ENCODE measurements at regions not wholly inside any gene's neighbourhood (a gene's known extent, or its start where the extent isn't known, plus 50 kb on each side); places are given as distances from the start of the nearest gene placed in this dataset.
"Not testable (repeated sequence)": the region's sequence is repeated elsewhere in the genome, so short reads cannot be mapped to it uniquely, and the experiment has no call there.

- no peak for DNase-seq (ENCODE audit: low spot score)
Observed at GRCh38 chr1:173300061-173301044, 93.2 kb upstream of the TNFSF4 start.

GRCh38 chr1:173301507-173301906, 94.4 kb upstream of the TNFSF4 start:
- no peak for DNase-seq (ENCODE audit: low spot score)

- DNase-seq (ENCODE audit: low spot score) = no peak
Observed at GRCh38 chr1:173302366-173302765, 95.2 kb upstream of the TNFSF4 start.

GRCh38 chr1:173302890-173303829, 96.0 kb upstream of the TNFSF4 start:
- DNase-seq (ENCODE audit: low spot score) = no peak

GRCh38 chr1:173303984-173304383, 96.9 kb upstream of the TNFSF4 start:
- no peak for DNase-seq (ENCODE audit: low spot score)

- DNase-seq (ENCODE audit: low spot score) = no peak
Observed at GRCh38 chr1:173304529-173305227, 97.5 kb upstream of the TNFSF4 start.

- DNase-seq (ENCODE audit: low spot score) = no peak
Observed at GRCh38 chr1:173307845-173308244, 100.7 kb upstream of the TNFSF4 start.

- no peak for DNase-seq (ENCODE audit: low spot score)
Observed at GRCh38 chr1:173314656-173315055, 107.5 kb upstream of the TNFSF4 start.

GRCh38 chr1:173315296-173315695, 108.2 kb upstream of the TNFSF4 start:
- DNase-seq (ENCODE audit: low spot score) = no peak

GRCh38 chr1:173318788-173319187, 111.7 kb upstream of the TNFSF4 start:
- no peak for DNase-seq (ENCODE audit: low spot score)

- DNase-seq (ENCODE audit: low spot score) = not testable (repeated sequence)
Observed at GRCh38 chr1:173324352-173324751, 117.2 kb upstream of the TNFSF4 start.

- not testable (repeated sequence) for DNase-seq (ENCODE audit: low spot score)
Observed at GRCh38 chr1:173327987-173328386, 120.9 kb upstream of the TNFSF4 start.

- no peak for DNase-seq (ENCODE audit: low spot score)
Observed at GRCh38 chr1:173328961-173329360, 121.8 kb upstream of the TNFSF4 start.

GRCh38 chr1:173329726-173330125, 122.6 kb upstream of the TNFSF4 start:
- DNase-seq (ENCODE audit: low spot score) = no peak

GRCh38 chr1:173330149-173330951, 123.2 kb upstream of the TNFSF4 start:
- DNase-seq (ENCODE audit: low spot score) = no peak

GRCh38 chr1:173330952-173331548, 123.9 kb upstream of the TNFSF4 start:
- DNase-seq (ENCODE audit: low spot score) = not testable (repeated sequence)

- DNase-seq (ENCODE audit: low spot score) = no peak
Observed at GRCh38 chr1:173332026-173332425, 124.9 kb upstream of the TNFSF4 start.

GRCh38 chr1:173333581-173333980, 126.5 kb upstream of the TNFSF4 start:
- DNase-seq (ENCODE audit: low spot score) = no peak

- no peak for DNase-seq (ENCODE audit: low spot score)
Observed at GRCh38 chr1:173337126-173337525, 130.0 kb upstream of the TNFSF4 start.

GRCh38 chr1:173341307-173341706, 134.2 kb upstream of the TNFSF4 start:
- no peak for DNase-seq (ENCODE audit: low spot score)

- no peak for DNase-seq (ENCODE audit: low spot score)
Observed at GRCh38 chr1:173341971-173342370, 134.8 kb upstream of the TNFSF4 start.

Data from CD4-positive, alpha-beta T cell treated with Interleukin-15 for 4 hours (primary cell).